ENCODE measurements at regions not wholly inside any gene's neighbourhood (a gene's known extent, or its start where the extent isn't known, plus 50 kb on each side); places are given as distances from the start of the nearest gene placed in this dataset.
A peak's percentile ranks its signal among the peaks of the same experiment; 100 is the strongest.

DNA sequence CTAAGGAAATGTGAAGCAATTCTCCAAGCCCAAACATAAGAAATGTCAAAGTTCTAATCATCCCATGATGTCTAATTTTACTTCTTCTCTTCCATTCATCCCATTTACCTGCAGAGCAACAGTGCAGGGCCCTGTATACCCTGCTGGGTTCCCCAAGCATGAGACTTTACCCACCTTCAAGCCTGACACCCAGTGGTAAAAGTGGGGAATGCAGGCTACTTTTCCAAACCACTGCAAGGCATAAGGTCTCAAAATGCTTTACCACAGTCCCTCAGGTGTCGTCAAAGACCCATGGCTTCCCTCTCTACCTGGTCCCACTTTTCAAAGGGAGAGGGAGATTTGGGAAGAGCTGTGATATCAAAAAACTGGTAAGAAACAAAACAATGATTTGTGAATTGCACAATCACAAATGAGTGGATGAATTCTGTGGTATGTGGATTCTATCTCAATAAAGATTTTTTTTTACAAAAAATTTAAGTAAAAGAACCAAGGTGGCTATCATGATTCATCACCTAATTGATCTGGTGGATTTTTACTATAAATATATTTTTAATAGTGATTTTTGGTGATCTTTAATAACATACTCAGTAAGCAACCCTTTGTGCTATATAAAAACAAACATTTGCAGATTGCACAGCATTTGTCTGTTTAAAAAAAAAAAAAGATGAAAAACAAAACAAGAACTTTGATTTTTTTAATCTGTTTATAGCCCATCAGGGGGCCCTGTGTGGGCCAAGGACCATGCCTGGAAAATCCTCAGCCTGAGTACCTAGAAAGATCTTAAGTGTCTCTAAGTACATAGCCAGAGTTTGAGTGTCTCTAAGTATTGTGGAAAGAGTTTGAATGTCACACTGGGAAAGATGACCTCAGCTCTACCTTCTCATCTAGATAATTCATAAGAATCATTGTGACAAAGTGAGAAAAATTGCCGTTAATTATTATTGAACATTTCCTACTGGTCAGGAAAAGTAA lies 73.1 kb upstream of the GJB5 start:
- no peak for TF ChIP-seq POLR2AphosphoS5 (IDR thresholded peaks at IDR 0.05)
- TF ChIP-seq, protein P1, sequence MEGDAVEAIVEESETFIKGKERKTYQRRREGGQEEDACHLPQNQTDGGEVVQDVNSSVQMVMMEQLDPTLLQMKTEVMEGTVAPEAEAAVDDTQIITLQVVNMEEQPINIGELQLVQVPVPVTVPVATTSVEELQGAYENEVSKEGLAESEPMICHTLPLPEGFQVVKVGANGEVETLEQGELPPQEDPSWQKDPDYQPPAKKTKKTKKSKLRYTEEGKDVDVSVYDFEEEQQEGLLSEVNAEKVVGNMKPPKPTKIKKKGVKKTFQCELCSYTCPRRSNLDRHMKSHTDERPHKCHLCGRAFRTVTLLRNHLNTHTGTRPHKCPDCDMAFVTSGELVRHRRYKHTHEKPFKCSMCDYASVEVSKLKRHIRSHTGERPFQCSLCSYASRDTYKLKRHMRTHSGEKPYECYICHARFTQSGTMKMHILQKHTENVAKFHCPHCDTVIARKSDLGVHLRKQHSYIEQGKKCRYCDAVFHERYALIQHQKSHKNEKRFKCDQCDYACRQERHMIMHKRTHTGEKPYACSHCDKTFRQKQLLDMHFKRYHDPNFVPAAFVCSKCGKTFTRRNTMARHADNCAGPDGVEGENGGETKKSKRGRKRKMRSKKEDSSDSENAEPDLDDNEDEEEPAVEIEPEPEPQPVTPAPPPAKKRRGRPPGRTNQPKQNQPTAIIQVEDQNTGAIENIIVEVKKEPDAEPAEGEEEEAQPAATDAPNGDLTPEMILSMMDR (IDR thresholded peaks at IDR 0.05): peak; percentile 40 to 77 (median 63)

Measured in esophagus muscularis mucosa (tissue), 3 donors.